DND-41 (cell line): ENCODE measurements at regions not wholly inside any gene's neighbourhood (a gene's known extent, or its start where the extent isn't known, plus 50 kb on each side); places are given as distances from the start of the nearest gene placed in this dataset.

Experiments
- EZH2 ChIP-seq: IDR thresholded peaks from 3 replicates; pipeline ENCODE4 v1.6.1; 2012; ENCODE audit warnings: borderline replicate concordance, low read depth, mild to moderate bottlenecking, moderate library complexity, low read length, inconsistent platforms; ENCODE audit not compliant: severe bottlenecking
- TF ChIP-seq, protein P1 (sequence below): IDR thresholded peaks from 2 replicates; pipeline ENCODE4 v1.5.1; 2012; ENCODE audit warnings: borderline replicate concordance, low read length, moderate library complexity, mild to moderate bottlenecking; ENCODE audit not compliant: poor library complexity, severe bottlenecking; ENCODE audit errors: extremely low read depth

DNA sequence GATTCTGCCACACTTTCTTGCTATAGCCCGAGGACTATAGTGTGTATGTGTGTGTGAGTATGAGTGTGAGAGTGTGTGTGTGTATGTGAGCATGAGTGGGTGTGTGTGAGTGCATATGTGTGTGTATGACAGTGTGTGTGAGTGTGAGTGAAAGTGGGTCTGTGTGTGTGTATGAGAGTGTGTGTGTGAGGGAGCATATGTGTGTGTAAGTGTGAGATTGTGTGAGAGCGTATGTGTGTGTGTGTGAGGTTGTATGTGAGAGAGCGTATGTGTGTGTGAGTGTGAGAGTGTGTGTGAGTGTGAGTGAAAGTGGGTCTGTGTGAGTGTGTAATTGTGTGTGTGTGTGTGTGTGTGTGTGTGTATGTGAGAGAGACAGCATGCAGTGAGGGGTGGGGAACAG, 89.0 kb upstream of the ACSL3 start:
- TF ChIP-seq, protein P1, sequence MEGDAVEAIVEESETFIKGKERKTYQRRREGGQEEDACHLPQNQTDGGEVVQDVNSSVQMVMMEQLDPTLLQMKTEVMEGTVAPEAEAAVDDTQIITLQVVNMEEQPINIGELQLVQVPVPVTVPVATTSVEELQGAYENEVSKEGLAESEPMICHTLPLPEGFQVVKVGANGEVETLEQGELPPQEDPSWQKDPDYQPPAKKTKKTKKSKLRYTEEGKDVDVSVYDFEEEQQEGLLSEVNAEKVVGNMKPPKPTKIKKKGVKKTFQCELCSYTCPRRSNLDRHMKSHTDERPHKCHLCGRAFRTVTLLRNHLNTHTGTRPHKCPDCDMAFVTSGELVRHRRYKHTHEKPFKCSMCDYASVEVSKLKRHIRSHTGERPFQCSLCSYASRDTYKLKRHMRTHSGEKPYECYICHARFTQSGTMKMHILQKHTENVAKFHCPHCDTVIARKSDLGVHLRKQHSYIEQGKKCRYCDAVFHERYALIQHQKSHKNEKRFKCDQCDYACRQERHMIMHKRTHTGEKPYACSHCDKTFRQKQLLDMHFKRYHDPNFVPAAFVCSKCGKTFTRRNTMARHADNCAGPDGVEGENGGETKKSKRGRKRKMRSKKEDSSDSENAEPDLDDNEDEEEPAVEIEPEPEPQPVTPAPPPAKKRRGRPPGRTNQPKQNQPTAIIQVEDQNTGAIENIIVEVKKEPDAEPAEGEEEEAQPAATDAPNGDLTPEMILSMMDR: no peak
- TF ChIP-seq EZH2: no peak
